T-helper 1 cell treated with Interleukin-12 subunit alpha and Interleukin-12 subunit beta and Interleukin-4 antibody, amounts not matched to agents 30 ng/mL and 1 ng/mL, for 36 hours (primary cell): ENCODE measurements at regions not wholly inside any gene's neighbourhood (a gene's known extent, or its start where the extent isn't known, plus 50 kb on each side); places are given as distances from the start of the nearest gene placed in this dataset.

ENCODE experiments used
- intact Hi-C: fragments of 100-400 bp; cut with micrococcal nuclease; formaldehyde crosslinking; loops from one replicate; pipeline ENCODE4 v1.15.1; 2024

- intact Hi-C loops, result no loop called here
Observed at GRCh38 chr16:35724551-35724950, 2265.1 kb downstream of the TP53TG3F start.

DNA sequence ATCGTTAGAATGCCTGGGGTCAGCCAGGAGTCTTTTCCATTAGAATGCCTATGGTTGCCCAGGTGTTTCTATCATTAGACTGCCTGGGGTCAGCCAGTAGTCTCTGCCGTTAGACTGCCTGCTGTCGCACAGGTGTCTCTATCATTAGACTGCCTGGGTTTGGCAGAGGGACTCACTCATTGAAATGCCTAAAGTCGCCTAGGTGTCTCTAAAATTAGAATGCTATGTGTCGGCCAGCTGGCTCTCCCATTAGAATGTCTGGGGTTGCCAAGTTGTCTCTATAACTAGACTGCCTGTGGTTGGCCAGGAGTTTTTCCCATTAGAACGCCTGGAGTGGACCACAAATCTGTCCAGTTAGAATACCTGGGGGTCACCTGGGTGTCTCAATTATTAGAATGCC is 2266.5 kb downstream of the TP53TG3F start:
- intact Hi-C loops, result no loop called here

- intact Hi-C loops, result no loop called here
Observed at GRCh38 chr16:35730251-35730650, 2270.8 kb downstream of the TP53TG3F start.

GRCh38 chr16:35731341-35732040 is 2272.1 kb downstream of the TP53TG3F start:
- intact Hi-C loops, result no loop called here

GRCh38 chr16:35732046-35732810 is 2272.8 kb downstream of the TP53TG3F start:
- intact Hi-C loops, result no loop called here

- intact Hi-C loops, result no loop called here
Observed at GRCh38 chr16:35733278-35733965, 2274.0 kb downstream of the TP53TG3F start.

- intact Hi-C loops, result no loop called here
Observed at GRCh38 chr16:35733971-35734702, 2274.7 kb downstream of the TP53TG3F start.

DNA sequence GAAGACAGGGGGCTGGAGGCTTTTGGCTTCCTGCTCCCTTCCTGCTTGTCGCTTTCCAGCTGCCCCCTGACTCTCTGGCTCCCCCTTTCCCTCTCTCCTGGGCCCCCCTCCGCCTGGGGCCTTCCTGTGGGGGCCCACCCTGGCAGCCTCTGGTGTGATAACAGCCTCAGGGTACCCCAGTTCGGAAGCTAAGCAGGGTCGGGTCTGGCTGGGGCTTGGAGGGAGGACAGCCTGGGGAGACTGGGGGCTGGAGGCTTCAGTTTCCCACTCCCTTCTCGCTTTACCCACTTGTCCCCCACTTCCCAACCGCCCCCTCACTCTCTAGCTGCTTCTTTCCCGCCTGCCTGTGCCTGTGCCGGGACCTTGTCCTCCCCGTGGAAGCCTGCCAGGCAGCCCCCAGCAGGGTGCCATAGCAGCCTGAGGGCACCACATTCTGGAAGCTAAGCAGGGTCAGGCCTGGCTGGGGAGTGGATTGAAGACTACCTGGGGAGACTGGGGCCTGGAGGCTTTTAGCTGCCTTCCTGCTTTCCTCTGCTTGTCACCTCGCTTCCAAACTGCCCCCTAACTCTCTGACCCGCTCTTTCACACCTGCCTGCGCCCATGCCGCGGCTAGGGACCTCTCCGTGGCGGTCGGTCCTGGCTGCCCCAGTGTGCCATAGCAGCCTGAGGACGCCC is 2275.5 kb downstream of the TP53TG3F start:
- intact Hi-C loops, result no loop called here

DNA sequence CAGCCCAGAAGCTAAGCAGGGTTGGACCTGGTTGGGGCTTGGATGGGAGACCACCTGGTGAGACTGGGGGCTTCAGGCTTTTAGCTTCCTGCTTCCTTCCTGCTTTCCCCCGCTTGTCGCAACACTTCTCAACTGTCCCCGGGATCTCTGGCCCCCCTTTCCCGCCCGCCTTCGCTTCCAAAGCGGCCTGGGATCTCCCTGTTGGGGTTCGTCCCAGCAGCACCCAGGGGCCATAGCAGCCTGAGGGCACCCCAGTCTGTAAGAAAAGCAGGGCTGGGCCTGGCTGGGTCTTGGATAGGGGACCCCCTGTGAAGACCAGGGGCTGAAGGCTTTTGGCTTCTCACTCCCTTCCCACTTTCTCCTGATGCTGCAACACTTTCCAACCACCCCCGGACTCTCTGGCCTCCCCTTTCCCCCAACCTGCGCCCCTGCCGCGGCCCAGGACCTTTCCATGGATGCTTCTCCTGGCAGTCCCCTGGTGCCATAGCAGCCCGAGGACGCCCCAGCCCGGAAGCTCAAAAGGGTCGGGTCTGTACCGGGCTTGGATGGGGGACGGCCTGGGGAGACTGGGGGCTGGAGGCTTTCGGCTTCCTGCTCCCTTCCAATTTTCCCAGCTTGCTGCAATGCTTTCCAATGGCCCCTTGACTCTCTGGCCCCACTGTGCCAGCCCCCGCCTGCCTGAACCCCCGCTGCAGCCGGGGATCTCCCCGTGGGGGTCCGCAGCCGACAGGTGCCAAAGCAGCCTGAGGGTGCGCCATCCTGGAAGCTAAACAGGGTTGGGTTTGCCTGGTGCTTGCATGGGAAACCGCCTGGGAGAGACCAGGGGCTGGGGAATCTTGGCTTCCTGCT is 2276.2 kb downstream of the TP53TG3F start:
- intact Hi-C loops, result no loop called here

GRCh38 chr16:35736546-35736945 is 2277.1 kb downstream of the TP53TG3F start:
- intact Hi-C loops, result no loop called here

DNA sequence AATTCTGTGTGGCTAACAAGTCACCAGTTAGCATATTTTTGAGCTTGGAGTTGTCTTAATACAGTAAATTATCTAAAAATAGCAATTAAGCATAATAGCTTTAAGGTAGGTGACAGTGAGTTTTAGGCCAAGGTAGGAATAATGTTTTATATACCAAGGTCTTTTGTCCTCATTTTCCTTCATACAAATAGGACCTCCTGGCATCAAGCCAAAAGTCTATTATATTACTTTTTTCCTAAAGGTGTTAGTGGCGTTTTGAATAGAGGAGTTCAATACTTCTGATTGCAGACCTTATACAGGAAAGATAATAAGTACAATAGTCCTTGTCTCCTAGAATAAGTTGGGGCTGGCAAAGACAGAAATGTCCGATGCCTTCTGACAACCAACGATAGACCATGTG is 2277.7 kb downstream of the TP53TG3F start:
- intact Hi-C loops, result no loop called here

DNA sequence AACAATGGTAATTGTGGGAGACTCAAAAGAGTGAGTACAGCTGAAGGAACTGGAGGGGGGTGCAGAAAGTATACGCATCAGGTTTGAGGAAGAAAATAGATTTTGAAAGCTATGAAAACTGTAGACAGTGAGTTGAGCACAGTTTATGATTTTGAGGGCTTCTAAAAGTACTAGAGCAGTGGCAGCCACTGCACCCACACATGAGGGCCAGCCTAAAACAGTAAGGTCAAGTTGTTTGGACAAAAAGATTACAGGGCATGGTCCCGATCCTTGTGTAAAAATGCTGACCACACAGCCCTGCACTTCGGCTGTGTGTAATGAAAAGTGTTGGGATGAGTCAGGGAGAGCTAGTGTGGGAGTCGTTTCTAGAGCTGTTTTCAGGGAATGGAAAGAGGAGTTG is 2282.1 kb downstream of the TP53TG3F start:
- intact Hi-C loops, result no loop called here

GRCh38 chr16:35743101-35743692 is 2283.8 kb downstream of the TP53TG3F start:
- intact Hi-C loops, result no loop called here

GRCh38 chr16:35744084-35744483 is 2284.7 kb downstream of the TP53TG3F start:
- intact Hi-C loops, result no loop called here

- intact Hi-C loops, result no loop called here
Observed at GRCh38 chr16:35744726-35745125, 2285.3 kb downstream of the TP53TG3F start.

- intact Hi-C loops, result no loop called here
Observed at GRCh38 chr16:35745191-35745590, 2285.8 kb downstream of the TP53TG3F start.

DNA sequence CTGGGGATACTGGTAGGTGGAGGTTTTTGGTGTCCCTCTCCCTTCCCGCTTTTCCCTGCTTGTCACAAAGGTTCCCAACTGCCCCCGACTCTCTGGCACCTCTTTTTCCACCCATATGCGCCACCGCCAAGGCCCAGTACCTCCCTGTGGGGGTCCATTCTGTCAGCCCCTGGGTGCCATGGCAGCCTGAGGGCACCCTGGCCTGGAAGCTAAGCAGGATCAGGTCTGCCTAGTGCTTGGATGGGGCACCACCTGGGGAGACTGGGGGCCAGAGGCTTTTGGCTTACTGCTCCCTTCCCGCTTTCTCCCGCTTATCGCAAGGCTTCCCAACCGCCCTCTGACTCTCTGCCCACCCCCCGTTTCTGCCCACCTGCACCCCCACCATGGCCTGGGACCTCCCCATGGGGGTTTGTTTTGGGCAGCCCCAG is 2286.4 kb downstream of the TP53TG3F start:
- intact Hi-C loops, result no loop called here

DNA sequence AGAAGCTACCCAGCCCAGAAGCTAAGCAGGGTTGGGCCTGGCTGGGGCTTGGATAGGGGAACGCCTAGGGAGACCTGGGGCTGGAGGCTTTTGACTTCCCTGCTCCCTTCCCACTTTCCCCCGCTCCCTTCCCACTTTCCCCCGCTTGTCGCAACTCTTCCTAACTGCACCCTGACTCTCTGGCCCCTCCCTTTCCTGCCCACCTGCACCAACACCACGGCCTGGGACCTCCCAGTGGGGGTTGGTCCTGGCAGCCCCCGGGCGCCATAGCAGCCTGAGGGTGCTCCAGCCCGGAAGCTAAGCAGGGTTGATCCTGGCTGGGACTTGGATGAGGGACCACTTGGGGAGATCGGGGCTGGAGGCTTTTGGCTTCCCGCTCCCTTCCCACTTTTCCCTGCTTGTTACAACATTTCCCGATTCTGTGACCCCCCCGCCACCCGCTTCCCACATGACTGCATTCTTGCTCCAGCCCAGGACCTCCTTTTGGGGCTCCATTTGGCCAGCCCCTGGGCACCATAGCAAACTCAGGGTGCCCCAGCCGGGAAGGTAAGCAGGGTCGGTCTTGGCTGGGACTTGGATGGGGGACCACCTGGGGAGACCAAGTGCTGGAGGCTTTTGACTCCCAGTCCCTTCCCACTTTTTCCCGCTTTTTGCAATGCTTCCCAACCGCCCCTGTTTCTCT is 2287.0 kb downstream of the TP53TG3F start:
- intact Hi-C loops, result no loop called here
